NB4 (cell line): ENCODE measurements at regions not wholly inside any gene's neighbourhood (a gene's known extent, or its start where the extent isn't known, plus 50 kb on each side); places are given as distances from the start of the nearest gene placed in this dataset.

ENCODE experiments used
- DNase-seq: peaks from one replicate; pipeline ENCODE4 v3.0.0; 2010; ENCODE audit warnings: low read depth
- H3K4me3 ChIP-seq: one replicate; pipeline ENCODE4 v1.5.1; 2011; ENCODE audit warnings: mild to moderate bottlenecking, low read depth, low read length, moderate library complexity
- CTCF ChIP-seq: IDR thresholded peaks from one replicate; pipeline ENCODE4 v1.5.1; 2012; ENCODE audit warnings: low read depth, low read length
- MYC ChIP-seq: IDR thresholded peaks from 2 replicates; pipeline ENCODE4 v1.6.1; 2011; ENCODE audit warnings: low read depth, low read length
- POLR2A ChIP-seq: IDR thresholded peaks from 2 replicates; pipeline ENCODE4 v1.6.1; 2011; ENCODE audit warnings: mild to moderate bottlenecking; ENCODE audit not compliant: insufficient read length; ENCODE audit errors: extremely low read depth
- TF ChIP-seq, protein P1 (sequence below): IDR thresholded peaks from 2 replicates; pipeline ENCODE4 v1.6.1; 2011; ENCODE audit warnings: low read depth, low read length

GRCh38 chr2:238765590-238765989, 82.3 kb upstream of the TWIST2 start:
- no peak overlapping the region for H3K4me3 ChIP-seq
- DNase-seq, result no peak
- no peak for TF ChIP-seq CTCF

GRCh38 chr2:238771218-238771617, 76.7 kb upstream of the TWIST2 start:
- DNase-seq, result no peak
- TF ChIP-seq CTCF (no peak), MYC (no peak), POLR2A (no peak)
- TF ChIP-seq, protein P1, sequence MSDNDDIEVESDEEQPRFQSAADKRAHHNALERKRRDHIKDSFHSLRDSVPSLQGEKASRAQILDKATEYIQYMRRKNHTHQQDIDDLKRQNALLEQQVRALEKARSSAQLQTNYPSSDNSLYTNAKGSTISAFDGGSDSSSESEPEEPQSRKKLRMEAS, result no peak
- H3K4me3 ChIP-seq, result no peak overlapping the region

DNA sequence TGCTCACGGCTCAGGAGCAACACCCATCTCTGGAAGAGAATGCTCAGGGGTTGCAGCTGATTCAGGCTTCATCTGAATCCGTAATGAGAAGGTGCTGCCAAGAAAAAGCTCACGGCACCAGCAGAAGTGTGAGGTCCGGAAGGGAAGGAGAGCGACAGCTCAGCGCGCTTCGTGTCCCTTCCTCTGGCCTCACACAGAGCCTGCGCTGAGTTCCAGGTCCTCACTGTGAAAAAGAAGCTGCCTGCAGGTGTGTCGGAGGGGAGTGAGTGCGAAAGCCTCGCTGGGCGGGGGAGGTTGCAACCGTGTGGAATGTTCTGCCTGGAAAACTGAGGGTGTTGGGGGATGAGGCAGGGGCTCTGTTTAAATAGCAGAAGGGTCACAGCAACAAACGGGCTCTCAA, 76.2 kb upstream of the TWIST2 start:
- no peak for DNase-seq
- TF ChIP-seq CTCF (no peak), POLR2A (no peak), MYC (no peak)
- TF ChIP-seq, protein P1, result no peak
- H3K4me3 ChIP-seq, result no peak overlapping the region

DNA sequence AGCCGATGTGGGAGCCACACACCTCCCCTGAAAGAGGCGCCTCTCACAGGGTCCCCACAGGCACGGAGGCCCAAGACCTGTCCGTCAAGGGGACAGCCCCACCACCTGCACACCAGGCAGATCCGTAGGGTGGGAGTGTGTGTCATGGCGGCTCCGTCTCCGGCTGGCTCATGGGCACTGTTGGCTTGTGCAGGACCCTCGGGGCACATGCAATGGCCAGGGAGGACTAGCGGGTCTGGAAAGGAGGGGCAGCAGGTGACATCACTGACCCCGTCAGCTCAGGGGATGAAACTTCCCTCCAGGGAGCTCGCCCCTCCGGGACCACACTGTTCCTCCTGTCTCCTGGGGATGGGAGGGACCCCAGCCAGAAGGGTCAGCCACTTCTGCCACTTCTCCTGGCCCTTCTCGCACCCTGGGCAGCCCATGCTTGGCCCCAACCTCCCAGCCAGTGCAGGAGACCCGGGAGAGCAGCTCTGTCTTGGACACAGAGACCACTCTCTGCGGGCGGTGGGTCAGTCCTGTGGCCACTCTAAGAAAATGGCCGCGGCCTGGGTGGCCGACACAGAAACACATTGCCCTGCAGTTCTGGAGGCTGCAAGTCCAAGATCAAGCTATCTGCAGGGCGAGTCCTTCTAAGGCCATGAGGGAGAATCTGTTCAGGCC, 75.1 kb upstream of the TWIST2 start:
- DNase-seq, result no peak
- no peak overlapping the region for H3K4me3 ChIP-seq
- TF ChIP-seq CTCF, result no peak
- no peak for TF ChIP-seq MYC

DNA sequence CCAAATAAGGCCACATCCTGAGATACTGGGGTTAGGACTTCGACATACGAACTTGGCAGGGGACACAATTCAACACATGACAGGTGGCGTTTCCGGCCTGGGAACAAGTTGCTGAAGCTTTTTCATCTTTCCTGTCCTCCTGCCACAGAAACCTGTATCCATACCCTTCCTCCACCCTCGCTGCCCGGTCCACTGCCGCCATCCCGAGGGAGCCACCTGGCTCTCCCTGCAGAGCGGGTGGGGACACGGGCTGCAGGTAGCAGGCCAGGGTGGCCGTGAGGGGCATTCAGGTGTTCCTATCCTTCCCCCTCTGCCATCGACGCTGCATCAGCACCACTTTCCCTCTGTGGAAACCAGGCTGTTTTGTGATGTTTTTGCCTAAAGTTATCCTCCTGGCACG, 74.4 kb upstream of the TWIST2 start:
- DNase-seq, result no peak
- TF ChIP-seq MYC (no peak), CTCF (no peak), POLR2A (no peak)
- TF ChIP-seq, protein P1, result no peak

GRCh38 chr2:238774071-238774470, 73.8 kb upstream of the TWIST2 start:
- H3K4me3 ChIP-seq, result no peak overlapping the region
- no peak for DNase-seq
- TF ChIP-seq, protein P1, result no peak
- TF ChIP-seq CTCF (no peak), MYC (no peak), POLR2A (no peak)

More for the DNA sequence above, 74.4 kb upstream of the TWIST2 start:
- no peak overlapping the region for H3K4me3 ChIP-seq
